ENCODE measurements at regions not wholly inside any gene's neighbourhood (a gene's known extent, or its start where the extent isn't known, plus 50 kb on each side); places are given as distances from the start of the nearest gene placed in this dataset.

GRCh38 chr9:103941104-103941503 lies 153.0 kb upstream of the SMC2 start:
- Mint-ChIP-seq H3K9me3 (peaks cover 4% of the 10 kb centered on the region), H3K36me3 (ENCODE audit: insufficient read depth) (peaks cover 1% of the 10 kb centered on the region), H3K4me3 (no peak overlapping the region), H3K4me1 (no peaks in the 10 kb centered on the region), H3K27ac (ENCODE audit: low read depth) (no peak overlapping the region), H3K27me3 (no peaks in the 10 kb centered on the region)
- ATAC-seq (replicated peaks; ENCODE audit: extremely low read depth, poor library complexity, severe bottlenecking), result no peak
- no peak for DNase-seq (ENCODE audit: low spot score in 2 of 2)

- H3K9me3 Mint-ChIP-seq, result peaks cover 4% of the 10 kb centered on the region
- ATAC-seq (replicated peaks; ENCODE audit: extremely low read depth, poor library complexity, severe bottlenecking) (no peak), DNase-seq (ENCODE audit: low spot score in 2 of 2) (no peak)
- H3K27me3 Mint-ChIP-seq, result no peaks in the 10 kb centered on the region
- H3K4me1 Mint-ChIP-seq, result no peaks in the 10 kb centered on the region
- H3K36me3 Mint-ChIP-seq (ENCODE audit: insufficient read depth), result peaks cover 1% of the 10 kb centered on the region
- H3K4me3 Mint-ChIP-seq, result no peak overlapping the region
- no peak overlapping the region for H3K27ac Mint-ChIP-seq (ENCODE audit: low read depth)
These were observed 151.9 kb upstream of the SMC2 start for GRCh38 chr9:103942200-103942599.

- DNase-seq (ENCODE audit: low spot score in 2 of 2) (no peak), ATAC-seq (replicated peaks; ENCODE audit: extremely low read depth, poor library complexity, severe bottlenecking) (no peak)
- Mint-ChIP-seq H3K27ac (ENCODE audit: low read depth) (no peak overlapping the region), H3K4me1 (no peaks in the 10 kb centered on the region), H3K27me3 (no peaks in the 10 kb centered on the region), H3K4me3 (no peak overlapping the region), H3K36me3 (ENCODE audit: insufficient read depth) (peaks cover 1% of the 10 kb centered on the region), H3K9me3 (peaks cover 4% of the 10 kb centered on the region)
These were observed 151.5 kb upstream of the SMC2 start for GRCh38 chr9:103942651-103943050.

- Mint-ChIP-seq H3K27ac (ENCODE audit: low read depth) (no peak overlapping the region), H3K36me3 (ENCODE audit: insufficient read depth) (peaks cover 2% of the 10 kb centered on the region), H3K9me3 (peaks cover 4% of the 10 kb centered on the region), H3K27me3 (no peaks in the 10 kb centered on the region), H3K4me1 (no peaks in the 10 kb centered on the region), H3K4me3 (no peak overlapping the region)
- DNase-seq (ENCODE audit: low spot score in 2 of 2) (no peak), ATAC-seq (replicated peaks; ENCODE audit: extremely low read depth, poor library complexity, severe bottlenecking) (no peak)
These were observed 145.0 kb upstream of the SMC2 start for GRCh38 chr9:103949096-103949495.

- Mint-ChIP-seq H3K4me3 (no peak overlapping the region), H3K4me1 (no peaks in the 10 kb centered on the region), H3K27me3 (no peaks in the 10 kb centered on the region), H3K27ac (ENCODE audit: low read depth) (no peak overlapping the region), H3K36me3 (ENCODE audit: insufficient read depth) (no peaks in the 10 kb centered on the region), H3K9me3 (no peaks in the 10 kb centered on the region)
- no peak for DNase-seq (ENCODE audit: low spot score in 2 of 2)
- no peak for ATAC-seq (replicated peaks; ENCODE audit: extremely low read depth, poor library complexity, severe bottlenecking)
These were observed 116.9 kb upstream of the SMC2 start for GRCh38 chr9:103977163-103977562.

- H3K27me3 Mint-ChIP-seq, result no peaks in the 10 kb centered on the region
- H3K9me3 Mint-ChIP-seq, result no peaks in the 10 kb centered on the region
- no peaks in the 10 kb centered on the region for H3K36me3 Mint-ChIP-seq (ENCODE audit: insufficient read depth)
- no peak for ATAC-seq (replicated peaks; ENCODE audit: extremely low read depth, poor library complexity, severe bottlenecking)
- no peak overlapping the region for H3K27ac Mint-ChIP-seq (ENCODE audit: low read depth)
- DNase-seq (ENCODE audit: low spot score in 2 of 2), result no peak
- no peak overlapping the region for H3K4me3 Mint-ChIP-seq
- H3K4me1 Mint-ChIP-seq, result no peaks in the 10 kb centered on the region
These were observed 115.7 kb upstream of the SMC2 start for GRCh38 chr9:103978396-103978795.

GRCh38 chr9:103981912-103982311 lies 112.2 kb upstream of the SMC2 start:
- H3K4me1 Mint-ChIP-seq, result no peaks in the 10 kb centered on the region
- ATAC-seq (replicated peaks; ENCODE audit: extremely low read depth, poor library complexity, severe bottlenecking), result no peak
- no peak overlapping the region for H3K4me3 Mint-ChIP-seq
- H3K36me3 Mint-ChIP-seq (ENCODE audit: insufficient read depth), result no peaks in the 10 kb centered on the region
- no peaks in the 10 kb centered on the region for H3K9me3 Mint-ChIP-seq
- no peak overlapping the region for H3K27ac Mint-ChIP-seq (ENCODE audit: low read depth)
- no peak for DNase-seq (ENCODE audit: low spot score in 2 of 2)
- peaks cover 19% of the 10 kb centered on the region for H3K27me3 Mint-ChIP-seq

- ATAC-seq (replicated peaks; ENCODE audit: extremely low read depth, poor library complexity, severe bottlenecking) (no peak), DNase-seq (ENCODE audit: low spot score in 2 of 2) (no peak)
- H3K27ac Mint-ChIP-seq (ENCODE audit: low read depth), result no peak overlapping the region
These were observed 109.0 kb upstream of the SMC2 start for GRCh38 chr9:103985077-103985476.

GRCh38 chr9:103988821-103989220 lies 105.3 kb upstream of the SMC2 start:
- H3K27me3 Mint-ChIP-seq, result peaks cover 19% of the 10 kb centered on the region

More at GRCh38 chr9:103985077-103985476, 109.0 kb upstream of the SMC2 start:
- no peak overlapping the region for H3K4me3 Mint-ChIP-seq
- H3K9me3 Mint-ChIP-seq, result no peaks in the 10 kb centered on the region
- peaks cover 19% of the 10 kb centered on the region for H3K27me3 Mint-ChIP-seq
- no peaks in the 10 kb centered on the region for H3K4me1 Mint-ChIP-seq
- no peaks in the 10 kb centered on the region for H3K36me3 Mint-ChIP-seq (ENCODE audit: insufficient read depth)

GRCh38 chr9:103990311-103990710 lies 103.8 kb upstream of the SMC2 start:
- peaks cover 15% of the 10 kb centered on the region for H3K27me3 Mint-ChIP-seq
- ATAC-seq (replicated peaks; ENCODE audit: extremely low read depth, poor library complexity, severe bottlenecking) (no peak), DNase-seq (ENCODE audit: low spot score in 2 of 2) (no peak)
- H3K4me1 Mint-ChIP-seq, result no peaks in the 10 kb centered on the region
- no peak overlapping the region for H3K4me3 Mint-ChIP-seq
- H3K27ac Mint-ChIP-seq (ENCODE audit: low read depth), result no peak overlapping the region
- H3K9me3 Mint-ChIP-seq, result no peaks in the 10 kb centered on the region
- no peaks in the 10 kb centered on the region for H3K36me3 Mint-ChIP-seq (ENCODE audit: insufficient read depth)

More at GRCh38 chr9:103988821-103989220, 105.3 kb upstream of the SMC2 start:
- ATAC-seq (replicated peaks; ENCODE audit: extremely low read depth, poor library complexity, severe bottlenecking) (no peak), DNase-seq (ENCODE audit: low spot score in 2 of 2) (no peak)
- H3K4me1 Mint-ChIP-seq, result no peaks in the 10 kb centered on the region
- no peaks in the 10 kb centered on the region for H3K36me3 Mint-ChIP-seq (ENCODE audit: insufficient read depth)
- no peak overlapping the region for H3K27ac Mint-ChIP-seq (ENCODE audit: low read depth)
- H3K4me3 Mint-ChIP-seq, result no peak overlapping the region
- H3K9me3 Mint-ChIP-seq, result no peaks in the 10 kb centered on the region

GRCh38 chr9:103991001-103991400 lies 103.1 kb upstream of the SMC2 start:
- Mint-ChIP-seq H3K4me3 (no peak overlapping the region), H3K36me3 (ENCODE audit: insufficient read depth) (no peaks in the 10 kb centered on the region), H3K27ac (ENCODE audit: low read depth) (no peak overlapping the region), H3K9me3 (no peaks in the 10 kb centered on the region), H3K4me1 (no peaks in the 10 kb centered on the region), H3K27me3 (peaks cover 8% of the 10 kb centered on the region)
- ATAC-seq (replicated peaks; ENCODE audit: extremely low read depth, poor library complexity, severe bottlenecking) (no peak), DNase-seq (ENCODE audit: low spot score in 2 of 2) (no peak)

GRCh38 chr9:103991698-103992097 lies 102.4 kb upstream of the SMC2 start:
- H3K4me3 Mint-ChIP-seq, result no peak overlapping the region
- peaks cover under 1% of the 10 kb centered on the region for H3K27me3 Mint-ChIP-seq
- no peaks in the 10 kb centered on the region for H3K4me1 Mint-ChIP-seq
- no peak overlapping the region for H3K27ac Mint-ChIP-seq (ENCODE audit: low read depth)
- ATAC-seq (replicated peaks; ENCODE audit: extremely low read depth, poor library complexity, severe bottlenecking) (no peak), DNase-seq (ENCODE audit: low spot score in 2 of 2) (no peak)
- H3K36me3 Mint-ChIP-seq (ENCODE audit: insufficient read depth), result no peaks in the 10 kb centered on the region
- no peaks in the 10 kb centered on the region for H3K9me3 Mint-ChIP-seq

GRCh38 chr9:103992938-103993579 lies 101.0 kb upstream of the SMC2 start:
- Mint-ChIP-seq H3K27me3 (no peaks in the 10 kb centered on the region), H3K4me1 (no peaks in the 10 kb centered on the region), H3K9me3 (no peaks in the 10 kb centered on the region), H3K4me3 (no peak overlapping the region), H3K36me3 (ENCODE audit: insufficient read depth) (no peaks in the 10 kb centered on the region), H3K27ac (ENCODE audit: low read depth) (no peak overlapping the region)
- DNase-seq (ENCODE audit: low spot score in 2 of 2), result no peak
- ATAC-seq (replicated peaks; ENCODE audit: extremely low read depth, poor library complexity, severe bottlenecking), result no peak
